ENCODE measurements at regions not wholly inside any gene's neighbourhood (a gene's known extent, or its start where the extent isn't known, plus 50 kb on each side); places are given as distances from the start of the nearest gene placed in this dataset.

DNA sequence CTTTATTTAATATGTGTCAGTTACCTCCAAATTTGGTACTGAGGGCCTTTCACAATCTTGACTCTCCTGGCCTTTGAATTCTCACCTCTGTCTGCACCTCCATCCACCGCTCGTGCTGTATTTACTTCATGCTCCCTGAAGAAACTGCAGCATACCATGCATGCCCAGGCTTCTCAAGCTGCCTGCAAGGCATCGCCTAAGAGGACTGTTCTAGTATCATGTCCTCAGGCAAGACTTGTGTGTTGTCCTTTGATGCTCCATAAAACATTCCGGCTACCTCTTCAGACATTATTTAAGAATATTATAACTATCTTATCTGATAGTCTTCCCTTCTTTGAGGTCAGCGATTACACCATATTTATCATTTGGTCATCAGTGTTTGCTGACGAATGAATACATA lies 682.5 kb downstream of the NR2F2 start:
- no peaks in the 10 kb centered on the region for H3K4me1 ChIP-seq (ENCODE audit: insufficient read depth, poor library complexity, severe bottlenecking)
- DNase-seq (ENCODE audit: low spot score) (no peak), ATAC-seq (ENCODE audit: low read depth) (no peak)
- no peaks in the 10 kb centered on the region for H3K36me3 ChIP-seq (ENCODE audit: low read depth)
- H3K27me3 ChIP-seq (ENCODE audit: insufficient read depth, poor library complexity, severe bottlenecking), result peaks cover 8% of the 10 kb centered on the region
- H3K4me3 ChIP-seq (ENCODE audit: severe bottlenecking), result no peak overlapping the region
- H3K27ac ChIP-seq (ENCODE audit: poor library complexity, severe bottlenecking), result no peak overlapping the region
- H3K9me3 ChIP-seq (ENCODE audit: severe bottlenecking), result no peaks in the 10 kb centered on the region
- TF ChIP-seq, protein P1, sequence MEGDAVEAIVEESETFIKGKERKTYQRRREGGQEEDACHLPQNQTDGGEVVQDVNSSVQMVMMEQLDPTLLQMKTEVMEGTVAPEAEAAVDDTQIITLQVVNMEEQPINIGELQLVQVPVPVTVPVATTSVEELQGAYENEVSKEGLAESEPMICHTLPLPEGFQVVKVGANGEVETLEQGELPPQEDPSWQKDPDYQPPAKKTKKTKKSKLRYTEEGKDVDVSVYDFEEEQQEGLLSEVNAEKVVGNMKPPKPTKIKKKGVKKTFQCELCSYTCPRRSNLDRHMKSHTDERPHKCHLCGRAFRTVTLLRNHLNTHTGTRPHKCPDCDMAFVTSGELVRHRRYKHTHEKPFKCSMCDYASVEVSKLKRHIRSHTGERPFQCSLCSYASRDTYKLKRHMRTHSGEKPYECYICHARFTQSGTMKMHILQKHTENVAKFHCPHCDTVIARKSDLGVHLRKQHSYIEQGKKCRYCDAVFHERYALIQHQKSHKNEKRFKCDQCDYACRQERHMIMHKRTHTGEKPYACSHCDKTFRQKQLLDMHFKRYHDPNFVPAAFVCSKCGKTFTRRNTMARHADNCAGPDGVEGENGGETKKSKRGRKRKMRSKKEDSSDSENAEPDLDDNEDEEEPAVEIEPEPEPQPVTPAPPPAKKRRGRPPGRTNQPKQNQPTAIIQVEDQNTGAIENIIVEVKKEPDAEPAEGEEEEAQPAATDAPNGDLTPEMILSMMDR (IDR thresholded peaks at IDR 0.05; ENCODE audit: poor library complexity, severe bottlenecking), result no peak

DNA sequence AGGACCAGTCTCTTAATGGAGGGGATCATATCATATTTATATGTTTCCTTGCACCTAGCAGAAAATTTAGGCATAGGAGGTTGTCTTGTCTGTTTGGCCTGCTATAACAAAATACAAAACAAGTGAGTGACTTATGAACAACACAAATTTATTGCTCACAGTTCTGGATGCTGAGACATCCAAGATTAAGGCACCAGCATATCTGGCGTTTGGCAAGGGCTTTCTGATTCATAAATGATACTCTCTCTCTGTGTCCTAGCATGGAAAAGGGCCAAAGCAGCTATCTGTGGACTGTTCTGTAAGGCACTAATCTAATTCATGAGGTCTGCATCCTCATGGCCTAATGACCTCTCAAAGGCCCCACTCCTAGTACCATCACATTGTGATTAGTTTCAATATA lies 683.0 kb downstream of the NR2F2 start:
- Histone ChIP-seq H3K27me3 (ENCODE audit: insufficient read depth, poor library complexity, severe bottlenecking) (peaks cover 8% of the 10 kb centered on the region), H3K27ac (ENCODE audit: poor library complexity, severe bottlenecking) (no peak overlapping the region), H3K36me3 (ENCODE audit: low read depth) (no peaks in the 10 kb centered on the region), H3K9me3 (ENCODE audit: severe bottlenecking) (no peaks in the 10 kb centered on the region), H3K4me1 (ENCODE audit: insufficient read depth, poor library complexity, severe bottlenecking) (no peaks in the 10 kb centered on the region), H3K4me3 (ENCODE audit: severe bottlenecking) (no peak overlapping the region)
- ATAC-seq (ENCODE audit: low read depth) (no peak), DNase-seq (ENCODE audit: low spot score) (no peak)
- TF ChIP-seq, protein P1 (IDR thresholded peaks at IDR 0.05; ENCODE audit: poor library complexity, severe bottlenecking), result no peak

DNA sequence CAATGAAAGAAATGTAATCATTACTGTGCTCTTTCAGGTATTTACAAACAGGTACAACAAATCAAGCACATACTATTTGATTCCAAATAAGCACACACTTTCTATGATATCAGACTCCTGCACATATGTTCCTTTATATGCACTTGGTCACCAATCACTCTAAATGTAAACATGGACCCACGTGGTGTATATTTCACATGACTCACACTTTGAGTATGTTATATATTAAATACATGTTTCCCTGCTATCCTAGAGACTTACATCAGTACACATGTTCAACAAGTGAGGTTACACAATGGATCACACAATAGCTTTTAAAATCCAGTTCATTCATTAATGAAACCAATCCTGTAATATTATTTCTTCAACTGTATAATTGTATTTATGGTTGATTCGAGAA lies 683.5 kb downstream of the NR2F2 start:
- Histone ChIP-seq H3K9me3 (ENCODE audit: severe bottlenecking) (no peaks in the 10 kb centered on the region), H3K27ac (ENCODE audit: poor library complexity, severe bottlenecking) (no peak overlapping the region), H3K4me1 (ENCODE audit: insufficient read depth, poor library complexity, severe bottlenecking) (no peaks in the 10 kb centered on the region), H3K4me3 (ENCODE audit: severe bottlenecking) (no peak overlapping the region), H3K36me3 (ENCODE audit: low read depth) (no peaks in the 10 kb centered on the region), H3K27me3 (ENCODE audit: insufficient read depth, poor library complexity, severe bottlenecking) (peaks cover 8% of the 10 kb centered on the region)
- TF ChIP-seq, protein P1 (IDR thresholded peaks at IDR 0.05; ENCODE audit: poor library complexity, severe bottlenecking), result no peak
- DNase-seq (ENCODE audit: low spot score) (no peak), ATAC-seq (ENCODE audit: low read depth) (peak; percentile 52; the same call in 2 of the 3 replicates)

DNA sequence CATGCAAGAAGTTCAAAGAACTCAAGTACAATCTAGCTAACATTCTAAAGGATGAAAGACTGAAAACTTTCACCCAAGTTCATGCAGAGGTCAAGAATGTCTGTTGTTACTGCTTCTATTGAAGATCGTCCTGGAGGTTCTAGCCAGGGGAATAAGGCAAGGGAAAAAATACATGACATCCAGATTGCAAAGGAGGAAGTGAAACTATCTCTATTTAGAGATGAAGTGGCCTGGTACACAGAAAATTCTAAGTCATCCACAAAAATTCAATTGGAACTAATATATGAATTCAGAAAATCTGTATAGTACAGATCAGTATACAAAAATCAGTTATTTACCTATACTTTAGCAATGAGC lies 693.0 kb downstream of the NR2F2 start:
- H3K4me1 ChIP-seq (ENCODE audit: insufficient read depth, poor library complexity, severe bottlenecking), result no peaks in the 10 kb centered on the region
- no peak for ATAC-seq (ENCODE audit: low read depth)
- no peak overlapping the region for H3K27ac ChIP-seq (ENCODE audit: poor library complexity, severe bottlenecking)
- no peak overlapping the region for H3K4me3 ChIP-seq (ENCODE audit: severe bottlenecking)
- TF ChIP-seq, protein P1 (IDR thresholded peaks at IDR 0.05; ENCODE audit: poor library complexity, severe bottlenecking), result no peak
- H3K27me3 ChIP-seq (ENCODE audit: insufficient read depth, poor library complexity, severe bottlenecking), result peaks cover 27% of the 10 kb centered on the region
- no peaks in the 10 kb centered on the region for H3K9me3 ChIP-seq (ENCODE audit: severe bottlenecking)
- H3K36me3 ChIP-seq (ENCODE audit: low read depth), result no peaks in the 10 kb centered on the region
- DNase-seq (ENCODE audit: low spot score), result no peak

DNA sequence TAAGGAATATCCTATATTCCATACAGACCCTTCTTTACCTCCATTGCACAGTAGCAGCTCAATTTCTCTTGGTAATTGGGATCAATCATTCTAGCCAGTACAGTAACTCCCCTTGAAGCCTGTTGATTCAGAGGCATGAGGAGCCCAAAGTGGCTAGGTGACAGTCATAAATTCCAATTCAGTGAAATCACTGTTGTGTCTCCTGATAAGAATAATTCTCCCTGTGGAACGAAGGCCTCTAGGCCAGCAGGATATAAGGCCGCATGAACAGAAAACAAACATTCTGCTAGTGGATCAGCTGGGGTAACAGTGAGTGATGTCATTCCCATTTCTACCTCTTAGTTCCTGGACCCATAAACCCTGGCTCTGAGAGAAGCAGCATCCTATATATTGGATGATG lies 696.3 kb downstream of the NR2F2 start:
- H3K9me3 ChIP-seq (ENCODE audit: severe bottlenecking), result peaks cover 4% of the 10 kb centered on the region
- no peak overlapping the region for H3K4me3 ChIP-seq (ENCODE audit: severe bottlenecking)
- no peaks in the 10 kb centered on the region for H3K36me3 ChIP-seq (ENCODE audit: low read depth)
- ATAC-seq (ENCODE audit: low read depth), result no peak
- no peak for DNase-seq (ENCODE audit: low spot score)
- H3K4me1 ChIP-seq (ENCODE audit: insufficient read depth, poor library complexity, severe bottlenecking), result no peaks in the 10 kb centered on the region
- TF ChIP-seq, protein P1 (IDR thresholded peaks at IDR 0.05; ENCODE audit: poor library complexity, severe bottlenecking), result no peak
- peaks cover 27% of the 10 kb centered on the region for H3K27me3 ChIP-seq (ENCODE audit: insufficient read depth, poor library complexity, severe bottlenecking)
- no peak overlapping the region for H3K27ac ChIP-seq (ENCODE audit: poor library complexity, severe bottlenecking)
